Right cardiac atrium (tissue), 5 donors: ENCODE measurements at regions not wholly inside any gene's neighbourhood (a gene's known extent, or its start where the extent isn't known, plus 50 kb on each side); places are given as distances from the start of the nearest gene placed in this dataset.
A peak's percentile ranks its signal among the peaks of the same experiment; 100 is the strongest.
"Not testable (repeated sequence)": the region's sequence is repeated elsewhere in the genome, so short reads cannot be mapped to it uniquely, and the experiment has no call there.

Source experiments
- ATAC-seq, 2 donors: fragments of 200-7000 bp; cut with Tn5 transposase; one replicate each; pipeline versions ENCODE4 v1.8.0 to v1.9.1; 2020; ENCODE audit warnings: moderate library complexity in 2 of 2, mild to moderate bottlenecking in 1 of 2
- DNase-seq, 3 donors: peaks; one replicate each; pipeline ENCODE4 v3.0.0-alpha.2; 2020
- H3K27ac ChIP-seq: one replicate; pipeline ENCODE4 v1.5.1; 2013; ENCODE audit warnings: mild to moderate bottlenecking, low read length, control low read depth, moderate library complexity
- H3K27me3 ChIP-seq: one replicate; pipeline ENCODE4 v1.6.1; 2013; ENCODE audit not compliant: control insufficient read depth, insufficient read depth
- H3K4me1 ChIP-seq: one replicate; pipeline ENCODE4 v1.6.1; 2013; ENCODE audit warnings: low read length; ENCODE audit not compliant: control insufficient read depth, insufficient read depth
- H3K4me3 ChIP-seq: one replicate; pipeline ENCODE4 v1.5.1; 2013; ENCODE audit warnings: low read length, control low read depth
- H3K9me3 ChIP-seq: one replicate; pipeline ENCODE4 v1.6.1; 2013; ENCODE audit warnings: low read length; ENCODE audit not compliant: control insufficient read depth
- WGBS: extraction: QIAGEN DNeasy Blood & Tissue Kit; methylation state at CpG from one replicate; pipeline ENCODE4 v1.1.7; 2013; 5-methylcytosine and 5-hydroxymethylcytosine counted together
- intact Hi-C, 4 donors: fragments of 100-400 bp; cut with DNase I; formaldehyde crosslinking; loops; one replicate each; pipeline versions ENCODE4 v1.11.0 to v1.14.0; 2022 to 2023
- donor health status: healthy with polysubstance abuse.
- donor health status: DM: no; HTN: yes; CAD: no.
- donor health status: DM: no; HTN: no; CAD: no.
- donor health status: DM: no; HTN: yes; CAD: no; lungs with severe emphysema.
- donor health status: DM: yes; HTN: yes; CAD: no.

DNA sequence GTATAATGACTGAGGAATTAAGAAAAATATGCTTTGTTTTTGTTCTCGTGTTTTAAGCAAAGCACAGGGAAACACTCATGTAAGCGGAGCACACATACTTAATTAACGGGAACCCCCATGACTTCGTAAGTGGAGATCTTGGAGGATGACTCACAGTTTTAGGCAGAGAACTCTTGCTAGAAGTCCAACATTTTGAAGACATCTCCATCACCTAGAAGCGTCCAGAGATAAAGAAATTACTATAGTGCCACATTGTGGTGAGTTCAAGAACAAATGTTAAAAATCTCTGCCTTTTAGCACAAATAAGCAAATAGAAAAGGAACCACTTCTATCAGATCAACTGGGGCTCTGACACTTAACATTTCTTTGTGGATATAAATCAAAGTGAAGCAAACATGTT, 194.1 kb upstream of the ARHGEF26 start:
- DNase-seq (no peak), ATAC-seq (no peak)
- WGBS: 39% methylated on average over 5 of the region's 5 CpGs
- Histone ChIP-seq H3K27ac (no peak overlapping the region), H3K9me3 (no peaks in the 10 kb centered on the region), H3K4me3 (no peak overlapping the region), H3K4me1 (no peaks in the 10 kb centered on the region), H3K27me3 (no peaks in the 10 kb centered on the region)
- intact Hi-C loops: no loop called here

DNA sequence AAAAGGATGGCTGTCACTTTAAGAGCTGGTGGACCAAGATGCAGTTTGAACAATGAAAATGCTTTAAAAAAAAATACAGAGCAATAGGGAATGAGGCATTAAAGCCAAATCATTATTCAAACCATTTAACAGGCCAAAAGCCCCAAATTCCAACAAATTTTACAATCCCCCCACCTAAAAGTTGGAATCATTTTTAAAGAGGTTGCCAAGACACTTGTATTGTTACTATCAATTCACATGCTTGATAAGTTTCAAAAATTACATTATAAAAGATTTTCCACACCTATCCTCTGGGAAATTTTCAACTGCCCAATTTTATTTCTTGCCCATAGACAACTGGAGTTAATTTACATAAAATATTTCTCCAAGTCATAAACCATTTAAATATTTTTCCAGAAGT, 192.3 kb upstream of the ARHGEF26 start:
- H3K4me1 ChIP-seq: no peaks in the 10 kb centered on the region
- DNase-seq: no peak
- no peak overlapping the region for H3K27ac ChIP-seq
- ATAC-seq: no peak
- no peaks in the 10 kb centered on the region for H3K27me3 ChIP-seq
- intact Hi-C loops: no loop called here
- H3K9me3 ChIP-seq: no peaks in the 10 kb centered on the region
- H3K4me3 ChIP-seq: no peak overlapping the region

- DNase-seq, H3K9me3 ChIP-seq, H3K27me3 ChIP-seq, H3K4me3 ChIP-seq, intact Hi-C loops, H3K27ac ChIP-seq, H3K4me1 ChIP-seq, ATAC-seq: not testable (repeated sequence)
- WGBS: 94% methylated on average over 2 of the region's 2 CpGs
These were observed 187.7 kb upstream of the ARHGEF26 start for GRCh38 chr3:153933481-153933880.

DNA sequence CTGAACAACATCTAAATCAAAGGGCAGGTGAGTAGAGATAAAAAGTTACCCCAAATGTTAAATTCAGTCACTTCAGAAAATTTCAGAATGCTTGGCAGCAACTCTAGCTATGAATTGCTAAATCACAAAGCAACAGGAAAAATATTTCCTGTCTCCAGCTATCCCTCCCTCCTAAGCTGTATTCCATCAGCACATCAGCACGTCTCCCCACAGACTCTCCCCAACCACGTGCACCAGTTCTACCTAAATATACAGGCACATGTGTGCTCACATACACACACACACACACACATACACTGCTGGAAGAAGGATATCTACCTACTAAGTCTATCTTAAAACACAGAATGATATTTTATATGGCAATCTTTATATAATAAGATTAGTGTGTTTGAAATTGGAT, 177.1 kb upstream of the ARHGEF26 start:
- intact Hi-C loops: no loop called here
- Histone ChIP-seq H3K27ac (no peak overlapping the region), H3K27me3 (no peaks in the 10 kb centered on the region), H3K9me3 (no peaks in the 10 kb centered on the region), H3K4me1 (no peaks in the 10 kb centered on the region), H3K4me3 (no peak overlapping the region)
- no peak for DNase-seq
- ATAC-seq: no peak
- 32% methylated on average over 2 of the region's 2 CpGs for WGBS

DNA sequence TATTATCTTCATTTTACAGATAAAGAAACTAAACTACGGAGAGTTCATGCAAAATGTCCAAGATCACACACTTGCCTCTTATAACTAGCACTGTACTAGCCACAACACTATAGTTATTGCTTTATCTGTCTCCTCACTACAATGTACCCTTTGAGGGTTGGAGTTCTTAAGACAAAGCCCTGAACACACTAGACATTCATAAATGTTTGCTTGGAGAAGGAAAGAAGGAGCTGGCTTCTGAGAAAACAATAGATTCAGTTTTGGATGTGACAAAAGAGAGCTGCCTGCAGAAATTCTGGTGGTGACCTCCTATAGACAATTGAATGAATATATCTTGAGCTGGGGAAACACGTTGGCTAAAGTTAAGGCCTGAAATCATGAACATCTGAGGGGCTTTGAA, 169.9 kb upstream of the ARHGEF26 start:
- intact Hi-C loops: no loop called here
- no peak for DNase-seq
- H3K4me3 ChIP-seq: no peak overlapping the region
- H3K9me3 ChIP-seq: no peaks in the 10 kb centered on the region
- ATAC-seq: no peak
- no peaks in the 10 kb centered on the region for H3K4me1 ChIP-seq
- H3K27ac ChIP-seq: no peak overlapping the region
- no peaks in the 10 kb centered on the region for H3K27me3 ChIP-seq
- 45% methylated on average over 2 of the region's 2 CpGs for WGBS

DNA sequence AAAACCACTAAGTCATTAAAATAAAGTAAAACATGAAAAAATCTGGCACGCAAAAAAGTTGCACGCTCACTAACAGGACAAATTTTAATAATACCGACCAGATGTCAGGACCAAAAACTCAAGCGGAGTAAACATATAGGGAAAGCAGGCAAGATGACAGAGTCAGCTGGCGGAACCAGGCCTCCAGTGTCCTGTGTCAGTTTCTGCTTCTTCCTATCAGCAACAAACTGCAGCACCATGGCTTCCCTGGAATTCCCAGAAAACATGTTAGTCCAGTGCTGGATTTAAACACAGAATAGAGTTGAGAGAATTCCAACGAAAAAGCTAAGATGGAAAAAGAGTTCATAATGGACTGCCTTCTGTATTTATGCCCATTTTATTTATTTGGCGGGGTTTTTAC, 169.1 kb upstream of the ARHGEF26 start:
- no peaks in the 10 kb centered on the region for H3K9me3 ChIP-seq
- DNase-seq (no peak), ATAC-seq (no peak)
- intact Hi-C loops: no loop called here
- no peak overlapping the region for H3K27ac ChIP-seq
- H3K4me1 ChIP-seq: no peaks in the 10 kb centered on the region
- H3K27me3 ChIP-seq: no peaks in the 10 kb centered on the region
- H3K4me3 ChIP-seq: no peak overlapping the region
- 85% methylated on average over 7 of the region's 7 CpGs for WGBS

DNA sequence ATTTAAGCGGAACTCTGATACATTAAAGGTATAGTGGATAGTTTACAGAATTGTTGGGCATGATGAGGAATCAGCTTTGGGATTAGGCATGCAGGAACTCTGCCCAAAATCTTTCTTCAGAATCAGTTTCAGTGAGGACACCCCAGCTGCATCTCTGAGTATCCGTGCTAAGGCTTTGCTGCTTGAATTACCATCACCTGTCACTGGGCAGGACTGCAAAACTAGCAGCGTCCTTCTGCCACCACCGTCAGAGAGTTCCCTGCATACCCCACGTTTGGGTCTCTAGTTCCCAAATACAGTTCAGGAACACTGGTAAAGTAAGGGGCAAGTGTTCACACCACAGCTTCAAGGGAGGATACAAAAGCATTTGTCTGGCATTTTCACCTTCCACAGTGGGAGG, 164.6 kb upstream of the ARHGEF26 start:
- Histone ChIP-seq H3K4me3 (no peak overlapping the region), H3K27me3 (no peaks in the 10 kb centered on the region), H3K4me1 (no peaks in the 10 kb centered on the region), H3K9me3 (no peaks in the 10 kb centered on the region), H3K27ac (no peak overlapping the region)
- 64% methylated on average over 5 of the region's 5 CpGs for WGBS
- intact Hi-C loops: no loop called here
- no peak for ATAC-seq
- DNase-seq: no peak

DNA sequence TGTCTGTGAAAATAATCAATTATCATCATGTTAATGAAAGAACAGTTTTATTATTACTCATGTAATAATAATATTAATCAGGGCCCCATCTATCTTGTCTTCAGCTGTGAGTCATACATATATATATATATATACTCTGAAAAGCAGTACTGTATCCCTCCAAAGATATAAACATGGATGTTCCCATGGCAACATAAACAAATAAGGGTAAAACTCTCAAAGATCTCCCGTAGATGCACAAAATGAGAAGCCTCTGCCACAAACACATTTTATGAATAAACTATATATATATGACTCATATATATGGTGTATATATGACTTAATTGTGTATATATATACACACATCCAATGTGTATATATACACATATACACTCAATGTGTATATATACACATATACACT, 163.8 kb upstream of the ARHGEF26 start:
- Histone ChIP-seq H3K9me3 (no peaks in the 10 kb centered on the region), H3K4me1 (no peaks in the 10 kb centered on the region), H3K27me3 (no peaks in the 10 kb centered on the region), H3K4me3 (no peak overlapping the region), H3K27ac (no peak overlapping the region)
- DNase-seq (no peak), ATAC-seq (no peak)
- WGBS: 64% methylated on average over 1 of the region's 1 CpG
- intact Hi-C loops: no loop called here

DNA sequence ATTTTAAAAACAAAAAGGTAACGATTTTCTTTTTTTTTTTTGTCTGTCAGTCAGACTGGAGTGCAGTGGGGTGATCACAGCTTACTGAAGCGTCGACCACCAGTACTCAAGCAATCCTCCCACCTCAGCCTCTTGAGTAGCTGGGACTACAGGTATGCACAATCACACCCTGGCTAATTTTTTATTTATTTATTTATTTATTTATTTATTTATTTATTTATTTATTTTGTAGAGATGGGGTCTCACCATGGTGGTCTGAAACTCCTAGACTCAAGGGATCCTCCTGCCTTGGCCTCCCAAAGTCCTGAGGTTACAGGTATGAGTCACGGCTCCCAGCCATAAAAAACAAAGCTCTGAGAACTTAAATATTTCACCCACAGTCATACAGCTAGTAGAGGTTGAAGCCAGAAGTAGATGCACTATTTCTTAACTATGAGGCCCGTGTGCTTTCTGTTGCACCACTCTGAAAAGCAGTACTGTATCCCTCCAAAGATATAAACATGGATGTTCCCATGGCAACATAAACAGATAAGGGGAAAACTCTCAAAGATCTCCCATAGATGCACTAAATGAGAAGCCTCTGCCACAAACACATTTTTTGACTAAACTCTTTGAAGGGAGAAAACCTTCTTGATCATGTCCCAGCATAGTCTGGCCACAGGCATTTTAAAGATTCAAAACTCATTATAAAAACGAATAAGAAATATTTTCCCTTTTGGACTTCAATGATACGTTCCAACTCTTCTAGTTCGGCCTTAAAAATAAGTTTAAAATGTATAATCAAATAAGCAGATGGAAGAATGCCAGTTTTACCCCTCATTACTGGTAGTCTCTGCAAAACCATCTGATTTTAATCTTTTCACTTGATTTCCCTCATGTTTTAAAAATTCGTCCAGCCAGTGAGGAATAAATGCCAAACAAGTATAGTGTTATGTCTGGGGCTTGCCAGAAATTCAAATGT, 162.3 kb upstream of the ARHGEF26 start:
- 58% methylated on average over 9 of the region's 9 CpGs for WGBS
- ATAC-seq: peak; percentile 43 to 70

DNA sequence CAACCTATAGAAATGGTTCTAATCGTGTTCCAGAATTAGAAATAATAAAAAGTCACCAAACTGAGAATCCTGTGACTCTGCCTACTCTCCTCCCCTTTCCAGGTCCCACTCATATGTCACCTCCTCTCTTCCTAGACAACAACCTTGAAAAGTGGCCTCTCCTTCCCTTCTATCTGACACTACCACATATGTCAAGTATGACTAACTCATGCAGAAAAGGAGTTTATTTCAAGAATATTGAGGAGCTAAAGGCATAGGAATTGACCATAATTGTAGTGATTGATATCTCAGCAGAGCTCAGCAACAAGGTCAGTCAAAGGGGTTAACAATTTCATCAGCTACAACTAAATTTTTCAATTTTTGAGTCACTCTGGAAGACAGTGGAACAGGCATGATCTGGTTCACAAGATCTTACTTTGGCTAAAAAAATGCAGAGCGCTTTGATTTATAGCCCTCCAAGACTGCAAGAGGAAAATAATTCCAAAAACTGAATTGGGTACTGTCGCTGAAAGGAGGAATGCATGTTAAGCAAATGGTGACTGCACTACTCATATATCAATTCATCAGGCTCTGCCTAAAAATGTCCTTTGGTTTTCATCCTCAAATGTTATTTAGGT, 160.6 kb upstream of the ARHGEF26 start:
- H3K27ac ChIP-seq: no peak overlapping the region
- intact Hi-C loops: no loop called here
- no peaks in the 10 kb centered on the region for H3K27me3 ChIP-seq
- H3K4me3 ChIP-seq: no peak overlapping the region
- H3K9me3 ChIP-seq: no peaks in the 10 kb centered on the region
- ATAC-seq (no peak), DNase-seq (no peak)
- 88% methylated on average over 3 of the region's 3 CpGs for WGBS
- no peaks in the 10 kb centered on the region for H3K4me1 ChIP-seq

More for the DNA sequence above, 162.3 kb upstream of the ARHGEF26 start:
- intact Hi-C loops: no loop called here
- Histone ChIP-seq H3K9me3 (no peaks in the 10 kb centered on the region), H3K27me3 (no peaks in the 10 kb centered on the region), H3K4me1 (no peaks in the 10 kb centered on the region), H3K27ac (no peak overlapping the region), H3K4me3 (no peak overlapping the region)
- DNase-seq: no peak

DNA sequence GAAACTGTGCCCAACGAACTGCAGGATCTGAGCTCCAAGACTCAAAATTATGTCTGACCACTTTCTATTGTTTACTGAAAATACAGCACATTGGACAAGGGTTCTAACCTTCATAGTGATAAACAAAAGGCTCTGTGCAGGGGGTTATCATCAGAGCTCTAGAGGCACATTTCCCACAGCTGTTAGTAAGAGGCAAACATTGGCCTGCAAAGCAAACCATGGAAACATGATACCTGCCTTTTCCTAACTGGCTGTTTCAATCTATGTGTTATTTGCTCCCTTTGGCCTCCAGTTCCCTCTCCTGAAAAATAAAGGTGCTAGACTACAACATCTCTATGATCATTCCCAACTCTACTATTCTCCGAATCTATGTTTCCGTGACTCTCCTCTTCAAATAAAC, 159.7 kb upstream of the ARHGEF26 start:
- Histone ChIP-seq H3K4me3 (no peak overlapping the region), H3K9me3 (no peaks in the 10 kb centered on the region), H3K4me1 (no peaks in the 10 kb centered on the region), H3K27ac (no peak overlapping the region), H3K27me3 (no peaks in the 10 kb centered on the region)
- no peak for ATAC-seq
- no peak for DNase-seq
- 72% methylated on average over 3 of the region's 3 CpGs for WGBS
- intact Hi-C loops: no loop called here
